ENCODE measurements at regions not wholly inside any gene's neighbourhood (a gene's known extent, or its start where the extent isn't known, plus 50 kb on each side); places are given as distances from the start of the nearest gene placed in this dataset.

DNA sequence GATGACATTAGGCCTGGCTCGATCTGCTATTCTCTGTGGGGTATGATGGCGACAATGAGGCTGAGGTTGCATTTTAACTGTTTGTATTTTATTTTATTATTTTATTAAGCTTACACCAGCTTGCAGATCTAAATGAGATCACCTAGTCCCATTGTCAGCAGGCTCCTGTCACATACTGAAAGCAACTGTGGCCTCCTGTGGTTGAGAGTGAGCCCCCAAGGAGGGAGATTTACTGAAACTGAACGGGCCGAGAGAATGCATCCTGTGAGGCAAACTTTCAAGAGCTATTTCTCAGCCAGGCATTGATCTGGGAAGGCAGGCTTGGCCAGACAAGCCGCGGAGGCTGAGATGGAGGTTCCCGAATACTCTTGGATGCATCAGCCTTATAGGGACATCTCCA lies 210.4 kb upstream of the ARRDC4 start:
- TF ChIP-seq, protein P1, sequence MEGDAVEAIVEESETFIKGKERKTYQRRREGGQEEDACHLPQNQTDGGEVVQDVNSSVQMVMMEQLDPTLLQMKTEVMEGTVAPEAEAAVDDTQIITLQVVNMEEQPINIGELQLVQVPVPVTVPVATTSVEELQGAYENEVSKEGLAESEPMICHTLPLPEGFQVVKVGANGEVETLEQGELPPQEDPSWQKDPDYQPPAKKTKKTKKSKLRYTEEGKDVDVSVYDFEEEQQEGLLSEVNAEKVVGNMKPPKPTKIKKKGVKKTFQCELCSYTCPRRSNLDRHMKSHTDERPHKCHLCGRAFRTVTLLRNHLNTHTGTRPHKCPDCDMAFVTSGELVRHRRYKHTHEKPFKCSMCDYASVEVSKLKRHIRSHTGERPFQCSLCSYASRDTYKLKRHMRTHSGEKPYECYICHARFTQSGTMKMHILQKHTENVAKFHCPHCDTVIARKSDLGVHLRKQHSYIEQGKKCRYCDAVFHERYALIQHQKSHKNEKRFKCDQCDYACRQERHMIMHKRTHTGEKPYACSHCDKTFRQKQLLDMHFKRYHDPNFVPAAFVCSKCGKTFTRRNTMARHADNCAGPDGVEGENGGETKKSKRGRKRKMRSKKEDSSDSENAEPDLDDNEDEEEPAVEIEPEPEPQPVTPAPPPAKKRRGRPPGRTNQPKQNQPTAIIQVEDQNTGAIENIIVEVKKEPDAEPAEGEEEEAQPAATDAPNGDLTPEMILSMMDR (IDR thresholded peaks at IDR 0.05; ENCODE audit: low read depth, low read length), result no peak
- H3K4me3 ChIP-seq (ENCODE audit: low read depth, low read length), result no peak overlapping the region

DNA sequence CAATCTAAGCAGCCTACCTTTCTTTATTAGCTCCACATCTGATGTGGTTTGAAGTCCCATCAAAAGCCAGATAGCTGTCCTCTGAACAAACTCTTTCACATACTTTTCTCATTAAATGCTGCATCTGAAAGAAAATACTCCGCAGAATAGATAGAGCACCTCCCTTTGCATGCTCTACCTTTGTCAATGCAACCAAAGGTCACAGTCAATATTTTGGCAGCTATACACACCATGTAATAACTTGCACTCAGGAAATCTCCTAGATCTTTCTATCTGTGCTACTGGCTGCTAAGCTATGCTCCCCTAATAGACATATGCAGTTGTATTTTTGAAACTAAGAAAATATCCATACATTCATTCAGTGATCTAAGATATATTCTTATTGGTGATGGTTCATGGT lies 204.8 kb upstream of the ARRDC4 start:
- no peak overlapping the region for H3K4me3 ChIP-seq (ENCODE audit: low read depth, low read length)

DNA sequence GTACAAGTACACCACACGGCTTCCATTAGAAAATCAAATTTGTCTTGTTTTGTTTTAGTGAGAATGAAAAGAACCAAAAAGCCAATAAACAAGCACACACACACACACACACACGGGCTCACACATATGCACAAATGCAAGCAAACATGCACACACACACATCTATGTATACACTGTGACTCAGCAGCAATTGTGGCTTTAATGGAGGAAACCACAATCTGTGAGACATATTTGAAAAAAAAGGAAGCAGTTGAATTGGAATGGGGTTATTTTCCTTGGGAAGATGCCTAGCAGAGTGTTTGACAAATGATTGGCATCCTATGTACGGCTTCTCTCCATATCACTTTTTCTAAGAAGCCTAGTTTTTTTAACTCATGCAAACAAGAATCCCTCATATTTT lies 201.1 kb upstream of the ARRDC4 start:
- TF ChIP-seq, protein P1 (IDR thresholded peaks at IDR 0.05; ENCODE audit: low read depth, low read length), result no peak
- no peak overlapping the region for H3K4me3 ChIP-seq (ENCODE audit: low read depth, low read length)

More for the DNA sequence above, 204.8 kb upstream of the ARRDC4 start:
- TF ChIP-seq, protein P1 (IDR thresholded peaks at IDR 0.05; ENCODE audit: low read depth, low read length), result no peak

DNA sequence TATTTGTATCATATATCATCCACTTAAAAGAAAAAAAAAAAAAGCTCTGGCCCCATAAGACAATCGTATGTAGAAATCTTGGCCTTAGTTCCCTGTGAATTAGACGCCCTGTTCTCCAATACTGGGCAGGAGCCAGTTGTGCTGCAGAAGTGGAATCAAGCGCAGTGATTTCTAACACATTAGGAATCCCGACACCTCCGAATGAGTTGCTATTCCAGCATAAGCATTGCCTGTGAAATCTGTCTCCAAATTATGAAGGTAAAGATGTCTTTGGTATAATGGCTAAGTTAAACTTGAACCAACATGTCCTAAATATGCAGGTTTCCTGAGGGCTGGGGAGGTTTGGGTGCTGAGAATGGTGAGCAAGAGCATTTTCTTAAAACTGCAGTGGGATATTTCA lies 199.4 kb upstream of the ARRDC4 start:
- TF ChIP-seq, protein P1 (IDR thresholded peaks at IDR 0.05; ENCODE audit: low read depth, low read length), result no peak
- H3K4me3 ChIP-seq (ENCODE audit: low read depth, low read length), result no peak overlapping the region

DNA sequence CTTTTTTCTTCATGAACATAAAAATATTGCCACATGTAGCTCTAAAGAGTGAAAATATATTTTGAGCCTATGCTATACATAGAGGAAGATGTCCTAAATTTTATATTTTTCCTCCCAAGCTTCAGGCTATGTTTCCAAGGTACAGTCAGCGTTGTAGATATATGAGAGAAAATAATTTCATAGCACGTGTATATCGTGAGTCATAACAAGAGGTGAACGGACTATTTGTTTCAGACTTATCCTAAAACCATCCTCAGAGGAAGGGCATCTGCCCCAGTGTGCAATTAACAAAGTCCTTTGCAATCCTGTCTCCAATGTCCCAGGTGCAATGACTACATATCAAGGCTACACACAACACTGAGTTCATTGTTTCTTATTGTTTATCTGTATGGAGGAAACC lies 177.3 kb upstream of the ARRDC4 start:
- H3K4me3 ChIP-seq (ENCODE audit: low read depth, low read length), result no peak overlapping the region
- TF ChIP-seq, protein P1 (IDR thresholded peaks at IDR 0.05; ENCODE audit: low read depth, low read length), result no peak

DNA sequence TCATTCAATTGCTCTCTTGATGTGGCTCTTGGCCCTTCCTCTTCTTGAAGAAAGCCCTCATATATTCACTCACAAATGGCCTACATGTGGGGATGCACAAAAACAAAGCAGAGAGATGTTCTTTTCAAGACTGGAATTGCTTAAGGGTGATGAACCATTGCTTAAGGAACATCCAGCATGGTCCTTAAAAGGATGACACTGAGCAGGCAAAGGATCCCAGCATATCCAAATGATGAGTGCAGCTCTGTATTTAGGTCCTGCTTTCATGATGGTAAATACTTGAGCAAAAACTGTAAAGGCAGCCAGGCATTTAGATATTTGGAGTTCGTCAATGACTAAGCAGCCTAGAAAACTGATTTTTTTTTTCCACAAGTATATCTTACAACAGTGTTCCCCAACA lies 173.8 kb upstream of the ARRDC4 start:
- TF ChIP-seq, protein P1 (IDR thresholded peaks at IDR 0.05; ENCODE audit: low read depth, low read length), result no peak
- no peak overlapping the region for H3K4me3 ChIP-seq (ENCODE audit: low read depth, low read length)

DNA sequence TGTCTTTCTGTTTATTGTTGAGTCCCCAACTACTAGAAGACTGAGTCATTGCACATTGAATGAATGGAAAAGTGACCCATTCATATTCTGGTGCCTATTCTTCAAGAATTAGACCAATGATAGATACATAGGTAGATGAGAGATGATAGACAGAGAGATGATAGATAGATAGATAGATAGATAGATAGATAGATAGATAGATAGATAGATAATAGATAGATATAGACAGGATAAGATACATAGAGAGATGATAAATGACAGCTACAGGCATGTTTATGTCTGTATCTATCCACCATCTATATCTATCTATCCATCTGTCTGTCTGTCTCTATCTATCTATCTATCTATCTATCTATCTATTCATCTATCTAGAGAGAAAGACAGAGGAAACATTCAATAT lies 170.3 kb upstream of the ARRDC4 start:
- H3K4me3 ChIP-seq (ENCODE audit: low read depth, low read length), result no peak overlapping the region
- TF ChIP-seq, protein P1 (IDR thresholded peaks at IDR 0.05; ENCODE audit: low read depth, low read length), result no peak

Measured in WI38 (cell line).